Nephron progenitor cell (in vitro differentiated cells): ENCODE measurements at regions not wholly inside any gene's neighbourhood (a gene's known extent, or its start where the extent isn't known, plus 50 kb on each side); places are given as distances from the start of the nearest gene placed in this dataset.

Source experiments
- DNase-seq: peaks from one replicate; pipeline ENCODE4 v3.0.0; 2021
- H3K27ac Mint-ChIP-seq: 2 replicates; pipeline ENCODE4 v1.8.0; 2021; ENCODE audit warnings: mild to moderate bottlenecking, moderate library complexity, mixed read lengths
- H3K27me3 Mint-ChIP-seq: 2 replicates; pipeline ENCODE4 v1.8.0; 2021; ENCODE audit warnings: mild to moderate bottlenecking, low read depth, mixed read lengths; ENCODE audit not compliant: poor library complexity
- H3K36me3 Mint-ChIP-seq: 2 replicates; pipeline ENCODE4 v1.8.0; 2021; ENCODE audit warnings: low read depth, mixed read lengths
- H3K4me1 Mint-ChIP-seq: 2 replicates; pipeline ENCODE4 v1.8.0; 2021; ENCODE audit warnings: mixed read lengths
- H3K4me3 Mint-ChIP-seq: 2 replicates; pipeline ENCODE4 v1.8.0; 2021; ENCODE audit warnings: mild to moderate bottlenecking, moderate library complexity, mixed read lengths
- H3K9me3 Mint-ChIP-seq: 2 replicates; pipeline ENCODE4 v1.8.0; 2021; ENCODE audit warnings: mild to moderate bottlenecking, moderate library complexity, mixed read lengths
- CTCF ChIP-seq: fragments of 200-600 bp; sonication (generic); IDR thresholded peaks from 2 replicates; pipeline ENCODE4 v1.5.0; 2021; ENCODE audit warnings: antibody characterized with exemption

DNA sequence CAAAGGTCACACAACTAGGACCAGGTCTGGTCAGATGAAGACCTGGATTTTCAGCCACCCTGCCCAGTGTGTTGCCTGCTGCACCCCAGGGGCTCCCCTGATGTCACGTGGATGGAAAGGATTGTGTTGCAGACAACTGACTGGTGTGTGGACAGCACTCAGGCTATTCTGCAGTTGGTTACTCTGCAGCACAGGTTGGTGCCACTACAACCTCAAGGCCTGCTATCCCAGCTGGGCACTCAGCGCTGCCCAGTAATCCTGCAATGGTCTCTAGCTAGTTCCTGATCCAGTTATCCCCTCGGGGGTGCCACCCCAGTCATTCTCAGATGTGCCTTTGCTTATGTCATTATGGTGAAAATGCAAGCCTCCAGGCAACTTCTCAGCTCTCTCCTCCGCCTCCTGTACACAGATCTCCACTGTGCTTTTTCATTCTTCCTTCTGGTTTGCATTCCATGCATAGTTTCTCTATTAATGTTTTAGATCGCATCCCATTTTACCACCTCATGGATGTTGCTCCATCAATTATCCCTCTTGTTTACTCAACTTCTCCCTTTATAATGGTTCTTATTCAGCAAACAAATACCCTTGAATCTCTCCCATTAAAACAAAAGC lies 503.2 kb upstream of the CAMK1G start:
- Mint-ChIP-seq H3K4me1 (peaks cover 5% of the 10 kb centered on the region), H3K27ac (no peak overlapping the region), H3K36me3 (no peaks in the 10 kb centered on the region), H3K27me3 (no peaks in the 10 kb centered on the region), H3K4me3 (no peak overlapping the region), H3K9me3 (peaks cover 7% of the 10 kb centered on the region)
- DNase-seq = no peak
- TF ChIP-seq CTCF = no peak

DNA sequence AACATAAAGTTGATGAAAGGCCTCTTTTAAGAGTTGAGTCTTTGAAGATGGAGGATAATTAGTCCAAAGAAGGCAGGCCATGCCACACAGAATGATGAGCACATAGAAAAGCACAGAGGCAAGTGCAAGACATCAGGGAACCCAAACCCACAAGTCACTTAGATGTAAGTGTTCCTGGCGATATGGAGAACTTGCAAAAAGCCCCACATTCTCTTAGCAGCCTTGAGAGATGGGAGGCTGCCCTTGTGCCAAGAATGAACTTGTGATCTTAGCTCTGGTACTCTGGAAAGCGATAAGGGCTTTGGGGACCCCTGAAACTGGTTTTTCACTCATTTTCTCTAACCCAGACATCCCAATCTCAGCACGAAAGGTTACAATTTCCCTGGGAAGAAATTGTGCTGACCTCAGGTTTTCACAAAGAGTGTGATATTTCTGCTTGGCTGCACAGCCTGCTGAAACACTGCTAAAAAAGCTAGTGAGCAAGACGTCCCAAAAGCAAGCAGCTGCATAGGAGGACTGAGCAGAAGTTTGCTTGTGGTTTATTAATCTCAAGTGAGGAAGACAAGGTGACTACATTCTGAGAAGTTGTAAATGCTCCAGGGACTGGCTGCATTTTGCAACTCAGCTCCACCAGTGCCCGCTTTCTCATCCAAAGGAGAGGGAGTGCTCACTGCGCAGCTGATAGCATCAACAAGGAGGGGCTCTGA lies 496.9 kb upstream of the CAMK1G start:
- no peak overlapping the region for H3K27ac Mint-ChIP-seq
- peaks cover 18% of the 10 kb centered on the region for H3K9me3 Mint-ChIP-seq
- no peak overlapping the region for H3K4me3 Mint-ChIP-seq
- no peaks in the 10 kb centered on the region for H3K27me3 Mint-ChIP-seq
- no peak for DNase-seq
- H3K4me1 Mint-ChIP-seq = peaks cover 24% of the 10 kb centered on the region
- TF ChIP-seq CTCF = no peak
- H3K36me3 Mint-ChIP-seq = peaks cover 5% of the 10 kb centered on the region

GRCh38 chr1:209094384-209094783 lies 489.1 kb upstream of the CAMK1G start:
- no peak for DNase-seq
- Mint-ChIP-seq H3K9me3 (peaks cover 21% of the 10 kb centered on the region), H3K4me3 (no peak overlapping the region), H3K36me3 (peaks cover 5% of the 10 kb centered on the region), H3K4me1 (peaks cover 14% of the 10 kb centered on the region), H3K27ac (no peak overlapping the region), H3K27me3 (no peaks in the 10 kb centered on the region)
- no peak for TF ChIP-seq CTCF

DNA sequence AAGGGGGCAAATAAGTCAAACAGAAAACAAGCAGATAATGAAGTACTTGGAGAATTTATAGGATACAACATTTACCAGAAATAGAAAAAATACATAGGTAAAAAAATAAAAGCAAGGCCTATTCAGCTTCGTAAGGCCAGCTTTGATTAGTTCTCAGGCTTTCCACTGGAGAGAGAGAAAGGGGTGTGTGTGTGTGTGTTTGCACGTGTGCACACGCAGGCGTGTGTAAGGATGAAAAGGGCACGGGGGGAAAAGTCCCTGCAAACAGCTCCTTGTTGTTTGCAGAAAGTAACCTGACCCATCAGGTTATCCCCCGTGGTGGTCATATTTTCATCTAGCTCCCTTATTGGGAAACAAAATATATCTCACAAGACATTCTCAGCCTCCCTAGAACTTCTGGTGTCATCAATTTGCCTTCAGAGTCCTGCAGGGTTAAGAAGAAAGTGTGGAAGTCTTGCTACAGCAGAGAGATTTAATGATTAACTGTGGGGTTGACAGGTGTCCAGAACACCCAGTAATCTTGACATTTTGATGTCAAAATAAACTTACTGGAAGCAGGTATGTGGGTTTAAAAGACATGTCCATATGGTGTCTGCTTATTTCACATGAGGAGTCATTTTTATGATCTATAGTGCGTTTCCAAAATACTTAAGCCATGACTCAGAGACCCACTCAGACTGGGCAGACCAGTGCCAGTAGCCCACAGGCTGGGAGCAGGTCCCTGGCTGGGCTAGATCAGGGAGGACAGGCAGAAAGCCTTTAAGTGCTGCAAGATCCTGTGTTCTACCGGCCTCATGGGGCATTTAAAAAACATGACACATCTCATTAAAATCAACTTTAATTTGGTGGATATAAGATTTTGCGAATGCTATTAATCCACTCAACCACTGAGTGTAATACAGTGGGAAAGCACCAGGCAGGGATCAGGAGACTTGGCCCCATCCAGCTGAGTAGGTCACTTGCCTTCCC lies 487.6 kb upstream of the CAMK1G start:
- H3K4me1 Mint-ChIP-seq = peaks cover 14% of the 10 kb centered on the region

GRCh38 chr1:209100460-209100859 lies 483.1 kb upstream of the CAMK1G start:
- no peaks in the 10 kb centered on the region for H3K36me3 Mint-ChIP-seq
- no peak overlapping the region for H3K4me3 Mint-ChIP-seq
- no peak for TF ChIP-seq CTCF
- H3K27ac Mint-ChIP-seq = no peak overlapping the region
- DNase-seq = no peak
- peaks cover 23% of the 10 kb centered on the region for H3K27me3 Mint-ChIP-seq
- no peaks in the 10 kb centered on the region for H3K9me3 Mint-ChIP-seq
- peaks cover 23% of the 10 kb centered on the region for H3K4me1 Mint-ChIP-seq

More for the DNA sequence above, 487.6 kb upstream of the CAMK1G start:
- DNase-seq = no peak
- peaks cover 10% of the 10 kb centered on the region for H3K9me3 Mint-ChIP-seq
- peaks cover 4% of the 10 kb centered on the region for H3K27me3 Mint-ChIP-seq
- TF ChIP-seq CTCF = no peak
- no peak overlapping the region for H3K27ac Mint-ChIP-seq
- H3K4me3 Mint-ChIP-seq = no peak overlapping the region
- no peaks in the 10 kb centered on the region for H3K36me3 Mint-ChIP-seq
